B cell (primary cell): ENCODE measurements at regions not wholly inside any gene's neighbourhood (a gene's known extent, or its start where the extent isn't known, plus 50 kb on each side); places are given as distances from the start of the nearest gene placed in this dataset.

Experiments used
- ATAC-seq: fragments of 200-7000 bp; cut with Tn5 transposase; one replicate; pipeline ENCODE4 v1.10.0; 2021; ENCODE audit warnings: low read depth, mild to moderate bottlenecking, moderate number of reproducible peaks, moderate library complexity
- CTCF ChIA-PET: fragments of 350-600 bp; sonication (Branson Sonifier 250); formaldehyde crosslinking; loops from one replicate; lab custom pipeline; 2021; ENCODE audit warnings: antibody characterized with exemption, inconsistent platforms; lab: Charles Lee
- POLR2A ChIA-PET: fragments of 350-600 bp; sonication (Branson Sonifier 250); formaldehyde crosslinking; loops from one replicate; lab custom pipeline; 2021; ENCODE audit warnings: antibody characterized with exemption; lab: Charles Lee
- DNase-seq: peaks from one replicate; pipeline ENCODE4 v3.0.0; 2013
- H2AFZ ChIP-seq: 2 replicates; pipeline ENCODE4 v1.6.1; 2012; ENCODE audit warnings: mild to moderate bottlenecking, low read depth, low read length; ENCODE audit not compliant: insufficient read depth, poor library complexity, severe bottlenecking
- H3K27ac ChIP-seq, 2 donors: 1 replicate in 1 of 2; 2 replicates in 1 of 2; pipeline ENCODE4 v1.5.1; 2012 to 2013; ENCODE audit warnings: low read length in 2 of 2, mild to moderate bottlenecking in 2 of 2, moderate library complexity in 1 of 2
- H3K27me3 ChIP-seq, 4 experiments: fragments of 200-600 bp in 1 of 4; sonication (generic) in 1 of 4; replicated peaks in 1 of 4; 1 replicate in 2 of 4; 2 replicates in 2 of 4; pipeline versions ENCODE4 v1.6.1 to v1.7.0; 2013 to 2016; ENCODE audit warnings: low read length in 3 of 4, mild to moderate bottlenecking in 2 of 4, mixed read lengths in 1 of 4, moderate library complexity in 1 of 4; ENCODE audit not compliant: insufficient read depth in 4 of 4, control insufficient read depth in 3 of 4; ENCODE audit errors: control extremely low read depth in 1 of 4
- H3K36me3 ChIP-seq, 2 experiments: replicated peaks in 1 of 2; 1 replicate in 1 of 2; 2 replicates in 1 of 2; pipeline versions ENCODE4 v1.6.1 to v1.7.1; 2013; ENCODE audit warnings: low read length in 1 of 2; ENCODE audit not compliant: insufficient read depth in 2 of 2, control insufficient read depth in 1 of 2; ENCODE audit errors: control extremely low read depth in 1 of 2, extremely low read depth in 1 of 2
- H3K4me1 ChIP-seq, 2 donors: fragments of 200-600 bp in 1 of 2; sonication (generic) in 1 of 2; 1 replicate in 1 of 2; 2 replicates in 1 of 2; pipeline versions ENCODE4 v1.5.1 to v1.6.1; 2013 to 2017; ENCODE audit warnings: low read length in 2 of 2; ENCODE audit not compliant: control insufficient read depth in 2 of 2, insufficient read depth in 2 of 2
- H3K4me2 ChIP-seq: replicated peaks from 2 replicates; pipeline ENCODE3; 2012; ENCODE audit warnings: mild to moderate bottlenecking, low read depth, low read length; ENCODE audit not compliant: poor library complexity, severe bottlenecking
- H3K4me3 ChIP-seq, 5 experiments: fragments of 200-600 bp in 1 of 5; sonication (generic) in 1 of 5; 1 replicate in 3 of 5; 2 replicates in 2 of 5; pipeline versions ENCODE4 v1.5.1 to v1.7.0; 2011 to 2016; ENCODE audit warnings: low read length in 4 of 5, mild to moderate bottlenecking in 4 of 5, low read depth in 2 of 5, control low read depth in 1 of 5, moderate library complexity in 1 of 5; ENCODE audit not compliant: insufficient read depth in 1 of 5; ENCODE audit errors: control extremely low read depth in 1 of 5, extremely low read depth in 1 of 5
- H3K79me2 ChIP-seq: fragments of 200-600 bp; sonication (generic); one replicate; pipeline ENCODE4 v1.6.0; 2016; ENCODE audit warnings: low read length; ENCODE audit not compliant: control insufficient read depth, insufficient read depth
- H3K9ac ChIP-seq: fragments of 200-600 bp; sonication (generic); 2 replicates; pipeline ENCODE4 v1.6.1; 2017; ENCODE audit warnings: mild to moderate bottlenecking, low read length, moderate library complexity
- H3K9me3 ChIP-seq, 3 donors: one replicate each; pipeline versions ENCODE4 v1.6.1 to v1.7.1; 2013; ENCODE audit warnings: low read length in 2 of 3; ENCODE audit not compliant: control insufficient read depth in 2 of 3, insufficient read depth in 1 of 3; ENCODE audit errors: control extremely low read depth in 1 of 3
- H4K20me1 ChIP-seq: 2 replicates; pipeline ENCODE4 v1.6.0; 2012; ENCODE audit warnings: mild to moderate bottlenecking, low read length; ENCODE audit not compliant: insufficient read depth, control insufficient read depth, poor library complexity, severe bottlenecking
- H3K27ac Mint-ChIP-seq: one replicate; pipeline ENCODE4 v1.8.0; 2021; ENCODE audit warnings: mixed read lengths
- H3K27me3 Mint-ChIP-seq: one replicate; pipeline ENCODE4 v1.8.0; 2021; ENCODE audit warnings: mixed read lengths
- H3K4me1 Mint-ChIP-seq: one replicate; pipeline ENCODE4 v1.8.0; 2021; ENCODE audit warnings: mixed read lengths
- H3K4me3 Mint-ChIP-seq: one replicate; pipeline ENCODE4 v1.8.0; 2021; ENCODE audit warnings: mixed read lengths
- H3K9me3 Mint-ChIP-seq: one replicate; pipeline ENCODE4 v1.8.0; 2022; ENCODE audit warnings: mixed read lengths; ENCODE audit not compliant: insufficient read depth
- EZH2 ChIP-seq: IDR thresholded peaks from 2 replicates; pipeline ENCODE4 v1.6.1; 2012; ENCODE audit warnings: borderline replicate concordance, low read depth, mild to moderate bottlenecking, moderate library complexity, low read length; ENCODE audit not compliant: insufficient read depth, poor library complexity, severe bottlenecking
- whole genome bisulfite sequencing: methylation state at CpG from one replicate; pipeline ENCODE4 v1.1.5; 2013; ENCODE audit warnings: missing lambda C conversion rate; ENCODE audit not compliant: insufficient coverage; 5-methylcytosine and 5-hydroxymethylcytosine counted together
- intact Hi-C: fragments of 100-400 bp; cut with micrococcal nuclease; formaldehyde crosslinking; loops from one replicate; pipeline ENCODE4 v1.10.0; 2022
- TF ChIP-seq, protein P1 (sequence below): fragments of 200-600 bp; IDR thresholded peaks from one replicate; pipeline ENCODE4 v1.8.0; 2022; ENCODE audit warnings: antibody characterized with exemption, mild to moderate bottlenecking

DNA sequence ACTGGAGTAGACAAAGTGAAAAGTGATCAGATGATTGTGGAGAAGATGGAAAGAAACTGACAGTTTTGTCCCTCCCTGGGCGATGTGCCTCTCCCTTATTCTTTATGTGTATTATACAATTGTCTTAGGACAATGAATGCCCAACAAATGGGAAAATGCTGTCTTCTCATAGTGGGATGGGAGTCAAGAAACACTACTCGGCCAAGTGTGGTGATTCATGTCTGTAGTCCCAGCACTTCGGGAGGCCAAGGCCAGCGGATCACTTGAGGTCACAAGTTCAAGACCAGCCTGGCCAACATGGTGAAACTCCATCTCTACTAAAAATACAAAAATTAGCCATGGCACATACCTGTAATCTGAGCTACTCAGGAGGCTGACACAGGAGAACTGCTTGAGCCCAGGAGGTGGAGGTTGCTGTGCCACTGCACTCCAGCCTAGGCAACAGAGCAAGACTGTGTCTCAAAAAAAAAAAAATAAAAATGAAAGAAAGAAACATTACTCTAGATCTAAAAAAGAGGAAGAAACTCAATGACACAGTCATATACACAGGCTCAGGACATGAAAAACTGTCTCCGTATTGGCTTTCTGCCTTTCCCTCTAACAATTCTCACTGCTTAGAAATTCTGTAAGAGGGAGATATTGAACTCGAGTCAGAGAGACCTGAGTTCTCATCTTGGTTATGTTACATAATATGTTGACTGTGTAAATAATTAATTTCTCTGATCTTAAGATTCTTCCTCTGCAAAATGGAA is 67.9 kb upstream of the TARS1 start:
- Histone ChIP-seq H3K4me3 (no peak overlapping the region), H3K27ac (no peak overlapping the region), H4K20me1 (no peaks in the 10 kb centered on the region), H3K79me2 (no peaks in the 10 kb centered on the region), H3K4me2 (no peak overlapping the region), H3K9me3 (no peaks in the 10 kb centered on the region), H3K9ac (no peak overlapping the region), H2AFZ (no peak overlapping the region), H3K4me1 (no peaks in the 10 kb centered on the region), H3K27me3 (no peaks in the 10 kb centered on the region), H3K36me3 (no peaks in the 10 kb centered on the region)
- Mint-ChIP-seq H3K4me1 (no peaks in the 10 kb centered on the region), H3K9me3 (peaks cover 4% of the 10 kb centered on the region), H3K27ac (no peak overlapping the region), H3K4me3 (no peak overlapping the region), H3K27me3 (no peaks in the 10 kb centered on the region)
- TF ChIP-seq EZH2: no peak
- TF ChIP-seq, protein P1, sequence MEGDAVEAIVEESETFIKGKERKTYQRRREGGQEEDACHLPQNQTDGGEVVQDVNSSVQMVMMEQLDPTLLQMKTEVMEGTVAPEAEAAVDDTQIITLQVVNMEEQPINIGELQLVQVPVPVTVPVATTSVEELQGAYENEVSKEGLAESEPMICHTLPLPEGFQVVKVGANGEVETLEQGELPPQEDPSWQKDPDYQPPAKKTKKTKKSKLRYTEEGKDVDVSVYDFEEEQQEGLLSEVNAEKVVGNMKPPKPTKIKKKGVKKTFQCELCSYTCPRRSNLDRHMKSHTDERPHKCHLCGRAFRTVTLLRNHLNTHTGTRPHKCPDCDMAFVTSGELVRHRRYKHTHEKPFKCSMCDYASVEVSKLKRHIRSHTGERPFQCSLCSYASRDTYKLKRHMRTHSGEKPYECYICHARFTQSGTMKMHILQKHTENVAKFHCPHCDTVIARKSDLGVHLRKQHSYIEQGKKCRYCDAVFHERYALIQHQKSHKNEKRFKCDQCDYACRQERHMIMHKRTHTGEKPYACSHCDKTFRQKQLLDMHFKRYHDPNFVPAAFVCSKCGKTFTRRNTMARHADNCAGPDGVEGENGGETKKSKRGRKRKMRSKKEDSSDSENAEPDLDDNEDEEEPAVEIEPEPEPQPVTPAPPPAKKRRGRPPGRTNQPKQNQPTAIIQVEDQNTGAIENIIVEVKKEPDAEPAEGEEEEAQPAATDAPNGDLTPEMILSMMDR: no peak
- CTCF ChIA-PET: interaction anchor here (0.6 kb wide), 1 partner anchor 47 kb away, joined by 3 read pairs; no protein-coding TSS in a partner anchor
- WGBS: 100% methylated on average over 1 of the region's 6 CpGs
- POLR2A ChIA-PET: no interaction called here
- no peak for ATAC-seq
- intact Hi-C loops: no loop called here
- DNase-seq: no peak

GRCh38 chr5:33375900-33376299 is 64.9 kb upstream of the TARS1 start:
- intact Hi-C loops: no loop called here
- no peaks in the 10 kb centered on the region for H3K79me2 ChIP-seq
- no peak for ATAC-seq

More at GRCh38 chr5:33375900-33376299, 64.9 kb upstream of the TARS1 start:
- Mint-ChIP-seq H3K4me1 (no peaks in the 10 kb centered on the region), H3K27ac (no peak overlapping the region), H3K9me3 (peaks cover 4% of the 10 kb centered on the region), H3K27me3 (no peaks in the 10 kb centered on the region), H3K4me3 (no peak overlapping the region)
- no peak for DNase-seq
- ChIA-PET CTCF (no interaction called here), POLR2A (no interaction called here)
- Histone ChIP-seq H3K4me3 (no peak overlapping the region), H3K27ac (no peak overlapping the region), H4K20me1 (no peaks in the 10 kb centered on the region), H3K4me1 (no peaks in the 10 kb centered on the region), H3K36me3 (no peaks in the 10 kb centered on the region), H3K9me3 (no peaks in the 10 kb centered on the region), H2AFZ (no peak overlapping the region), H3K9ac (no peak overlapping the region), H3K4me2 (no peak overlapping the region), H3K27me3 (no peaks in the 10 kb centered on the region)
- WGBS: 100% methylated on average over 2 of the region's 2 CpGs
- no peak for TF ChIP-seq EZH2
- TF ChIP-seq, protein P1: no peak
